IPS-15b (cell line): ENCODE measurements at regions not wholly inside any gene's neighbourhood (a gene's known extent, or its start where the extent isn't known, plus 50 kb on each side); places are given as distances from the start of the nearest gene placed in this dataset.

Experiments used
- H3K27me3 ChIP-seq: one replicate; pipeline ENCODE4 v1.6.1; 2013; ENCODE audit warnings: low read length; ENCODE audit not compliant: control insufficient read depth, insufficient read depth
- H3K36me3 ChIP-seq: one replicate; pipeline ENCODE4 v1.6.1; 2013; ENCODE audit warnings: low read length; ENCODE audit not compliant: control insufficient read depth, insufficient read depth
- H3K4me1 ChIP-seq: one replicate; pipeline ENCODE4 v1.6.1; 2013; ENCODE audit warnings: mild to moderate bottlenecking, low read length; ENCODE audit not compliant: control insufficient read depth, insufficient read depth
- H3K4me3 ChIP-seq: one replicate; pipeline ENCODE4 v1.5.1; 2013; ENCODE audit warnings: low read depth, low read length
- H3K9ac ChIP-seq: one replicate; pipeline ENCODE4 v1.6.1; 2013; ENCODE audit warnings: low read depth, mild to moderate bottlenecking, low read length
- H3K9me3 ChIP-seq: one replicate; pipeline ENCODE4 v1.6.1; 2013; ENCODE audit warnings: mild to moderate bottlenecking, low read length; ENCODE audit not compliant: control insufficient read depth, insufficient read depth

DNA sequence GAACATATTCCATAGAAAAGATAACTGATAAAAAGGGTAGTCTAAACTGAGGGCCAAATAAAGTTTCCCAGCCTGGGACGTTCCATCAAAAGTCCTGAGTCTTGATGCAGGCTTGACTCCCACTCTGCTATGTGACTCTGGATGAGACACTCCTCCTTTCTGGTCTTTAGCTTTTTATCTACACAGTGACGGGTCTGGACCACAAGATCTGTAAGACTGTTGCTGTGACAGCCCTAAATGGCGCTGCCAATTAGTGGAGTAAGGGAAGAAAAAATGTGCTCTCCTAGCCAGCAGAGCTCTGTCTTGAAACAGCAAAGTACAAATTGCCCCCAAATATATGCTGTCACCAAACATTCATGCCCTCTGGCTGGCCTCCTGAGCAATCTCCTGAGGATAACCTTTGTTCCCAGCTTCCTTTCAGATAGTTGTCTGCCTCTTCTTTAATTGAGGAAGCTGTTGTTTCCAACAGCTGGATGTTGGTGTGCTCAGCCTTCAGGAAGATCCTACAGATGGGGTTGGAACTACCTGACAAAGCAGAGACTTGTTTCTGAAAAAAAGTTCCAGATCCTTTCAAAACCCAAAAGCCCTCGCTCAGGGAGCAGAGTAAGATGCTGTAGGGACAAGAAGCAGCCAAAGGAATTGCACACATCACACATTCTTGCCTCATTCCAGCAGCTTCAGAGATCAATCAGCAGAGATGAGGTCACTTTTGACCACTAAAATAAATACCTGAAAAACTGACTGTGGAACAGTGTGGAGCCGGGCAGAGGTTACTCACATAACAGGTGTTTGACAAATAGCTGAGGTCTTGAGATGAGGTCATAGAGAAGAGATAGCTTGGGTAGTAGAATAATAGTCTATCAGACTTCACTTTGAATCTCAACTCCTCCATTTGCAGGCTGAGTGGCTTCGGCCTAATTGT is 383.4 kb upstream of the FGF13 start:
- H3K27me3 ChIP-seq = no peaks in the 10 kb centered on the region
- H3K36me3 ChIP-seq = no peaks in the 10 kb centered on the region
- no peak overlapping the region for H3K9ac ChIP-seq
- no peak overlapping the region for H3K4me3 ChIP-seq
- no peaks in the 10 kb centered on the region for H3K4me1 ChIP-seq
- no peaks in the 10 kb centered on the region for H3K9me3 ChIP-seq

DNA sequence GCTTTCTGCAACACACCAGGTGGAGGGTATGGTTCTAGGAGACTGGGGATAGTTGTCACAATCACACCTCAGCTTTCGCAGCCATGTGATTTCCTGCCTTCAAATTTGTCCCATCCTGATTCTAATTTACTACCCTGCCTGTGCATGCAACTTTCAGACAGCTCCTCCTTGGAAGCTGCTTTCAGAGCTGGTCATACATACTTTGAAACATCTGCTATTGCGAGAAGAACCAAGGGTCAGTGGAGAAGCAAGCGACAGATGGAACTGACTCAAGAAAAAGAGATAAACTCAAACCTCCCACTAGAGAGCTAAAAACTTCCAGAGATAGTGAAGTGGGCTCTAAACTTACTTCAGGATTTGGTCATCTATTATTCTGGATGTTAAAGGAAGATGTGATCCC is 381.7 kb upstream of the FGF13 start:
- Histone ChIP-seq H3K9me3 (no peaks in the 10 kb centered on the region), H3K4me1 (no peaks in the 10 kb centered on the region), H3K27me3 (no peaks in the 10 kb centered on the region), H3K4me3 (no peak overlapping the region), H3K36me3 (no peaks in the 10 kb centered on the region), H3K9ac (no peak overlapping the region)

DNA sequence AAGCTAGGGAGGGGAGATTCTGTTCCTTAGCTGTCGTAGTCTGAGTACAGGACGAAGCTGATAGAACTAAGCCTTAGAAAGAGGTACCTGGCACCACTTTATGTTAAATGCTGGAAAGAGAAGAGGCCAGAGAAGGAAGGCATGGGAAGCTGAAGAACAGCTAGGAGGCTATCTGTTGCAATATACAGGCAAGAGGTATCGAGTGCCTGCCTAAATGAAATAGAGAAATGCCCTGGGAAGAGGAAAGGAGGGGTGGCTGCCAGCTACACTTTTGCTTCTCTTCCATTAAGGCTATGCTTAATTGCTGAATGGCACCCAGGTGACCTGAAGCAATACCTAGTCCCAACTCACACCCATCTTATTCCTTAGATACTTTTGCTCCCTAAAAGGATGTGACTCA is 380.4 kb upstream of the FGF13 start:
- Histone ChIP-seq H3K27me3 (no peaks in the 10 kb centered on the region), H3K9ac (no peak overlapping the region), H3K4me1 (no peaks in the 10 kb centered on the region), H3K36me3 (no peaks in the 10 kb centered on the region), H3K4me3 (no peak overlapping the region), H3K9me3 (no peaks in the 10 kb centered on the region)

DNA sequence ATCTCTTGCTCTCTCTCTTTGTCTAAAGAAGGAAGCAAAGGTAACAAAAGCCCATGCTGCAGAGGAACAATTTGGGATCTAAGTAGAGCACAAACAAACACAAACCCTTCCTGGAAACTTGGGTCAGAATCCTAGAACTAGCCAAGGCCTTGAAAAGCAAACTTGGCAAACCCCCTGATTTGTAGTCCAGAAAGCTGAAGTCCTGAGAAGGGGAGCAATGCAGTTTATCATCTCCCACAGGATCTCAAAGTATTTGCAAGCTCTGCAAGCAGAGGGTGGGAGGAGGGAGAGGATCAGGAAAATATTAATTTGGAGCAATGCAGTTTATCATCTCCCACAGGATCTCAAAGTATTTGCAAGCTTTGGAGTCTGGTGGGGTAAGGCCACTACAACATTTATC is 379.5 kb upstream of the FGF13 start:
- Histone ChIP-seq H3K36me3 (no peaks in the 10 kb centered on the region), H3K4me1 (no peaks in the 10 kb centered on the region), H3K27me3 (no peaks in the 10 kb centered on the region), H3K9me3 (no peaks in the 10 kb centered on the region), H3K9ac (no peak overlapping the region), H3K4me3 (no peak overlapping the region)

DNA sequence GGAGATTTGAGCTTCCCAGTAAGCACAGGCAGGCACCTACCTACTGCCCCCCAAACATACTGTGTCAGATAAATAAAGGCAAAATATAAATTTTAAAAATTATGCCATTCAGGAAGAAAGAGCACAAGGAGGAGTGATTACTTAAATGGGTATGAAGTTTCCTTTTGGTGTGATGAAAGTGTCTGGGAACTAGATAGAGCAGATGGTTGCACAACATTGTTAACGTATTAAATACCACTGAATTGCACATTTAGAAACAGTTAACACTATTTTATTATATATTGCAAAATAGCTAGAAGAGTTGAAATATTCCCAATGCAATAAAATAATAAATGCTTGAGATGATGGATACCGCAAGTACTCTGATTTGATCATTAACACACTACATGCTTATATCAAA is 374.7 kb upstream of the FGF13 start:
- H3K4me1 ChIP-seq = no peaks in the 10 kb centered on the region
- H3K9ac ChIP-seq = no peak overlapping the region
- no peaks in the 10 kb centered on the region for H3K36me3 ChIP-seq
- H3K27me3 ChIP-seq = no peaks in the 10 kb centered on the region
- no peak overlapping the region for H3K4me3 ChIP-seq
- H3K9me3 ChIP-seq = no peaks in the 10 kb centered on the region

DNA sequence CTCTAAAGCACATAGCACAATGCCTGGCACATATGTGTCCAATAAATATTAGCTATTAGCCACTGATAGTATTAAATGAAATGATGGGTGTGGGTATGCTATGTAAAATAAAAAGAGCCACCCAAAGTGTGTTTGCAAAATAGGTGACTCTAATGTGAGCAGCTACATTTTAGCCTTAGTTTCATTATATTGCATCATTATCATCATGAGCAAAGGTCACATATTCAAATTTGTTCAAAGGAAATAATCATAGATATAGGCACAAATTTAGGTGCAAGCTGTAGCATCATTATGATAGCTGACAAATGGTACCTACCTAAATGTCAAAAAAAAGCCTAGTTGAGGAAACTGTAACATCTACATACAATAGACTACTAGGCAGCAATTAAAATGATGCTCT is 373.9 kb upstream of the FGF13 start:
- no peaks in the 10 kb centered on the region for H3K27me3 ChIP-seq
- H3K4me3 ChIP-seq = no peak overlapping the region
- H3K9me3 ChIP-seq = no peaks in the 10 kb centered on the region
- no peaks in the 10 kb centered on the region for H3K36me3 ChIP-seq
- H3K4me1 ChIP-seq = no peaks in the 10 kb centered on the region
- no peak overlapping the region for H3K9ac ChIP-seq

DNA sequence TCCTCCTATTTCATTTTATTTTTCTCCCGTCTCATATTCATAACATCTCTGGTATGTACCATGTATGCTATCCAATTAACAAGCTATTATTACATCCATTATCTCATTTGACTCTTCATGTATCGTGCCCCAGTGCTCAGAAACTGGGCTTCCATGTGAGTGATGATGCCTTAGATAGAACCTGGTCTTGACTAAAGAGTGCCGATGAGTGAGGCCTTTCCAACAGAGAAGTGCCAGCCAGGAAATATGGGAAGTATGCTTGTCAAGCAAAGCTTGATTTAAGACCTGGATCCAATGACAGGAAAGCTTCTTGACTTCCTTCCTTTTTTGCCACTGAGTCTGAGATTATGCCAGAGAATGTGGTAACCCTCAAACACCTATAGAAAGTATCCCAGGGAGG is 371.7 kb upstream of the FGF13 start:
- Histone ChIP-seq H3K9me3 (no peaks in the 10 kb centered on the region), H3K9ac (no peak overlapping the region), H3K27me3 (no peaks in the 10 kb centered on the region), H3K4me1 (peaks cover under 1% of the 10 kb centered on the region), H3K36me3 (no peaks in the 10 kb centered on the region), H3K4me3 (no peak overlapping the region)

DNA sequence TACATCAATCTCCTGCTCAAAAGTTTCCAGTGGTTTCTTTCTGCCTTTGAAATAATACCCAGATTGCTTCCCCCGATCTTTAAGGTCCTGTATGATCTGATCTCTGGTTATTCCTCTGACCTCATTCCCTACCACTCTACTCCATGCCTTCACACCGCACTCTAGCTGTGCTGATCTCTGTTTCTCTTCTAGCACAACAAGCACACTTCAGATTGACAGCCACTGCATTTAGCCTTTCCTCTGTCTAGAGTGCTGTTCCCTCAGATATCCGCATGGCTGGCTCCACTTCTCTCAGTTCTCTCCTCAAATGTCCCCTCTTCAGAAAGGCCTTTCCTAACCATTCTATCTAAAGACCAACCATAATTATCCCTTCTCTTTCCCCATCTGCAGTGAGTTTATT is 370.4 kb upstream of the FGF13 start:
- Histone ChIP-seq H3K4me3 (no peak overlapping the region), H3K36me3 (no peaks in the 10 kb centered on the region), H3K27me3 (no peaks in the 10 kb centered on the region), H3K4me1 (peaks cover 5% of the 10 kb centered on the region), H3K9ac (no peak overlapping the region), H3K9me3 (no peaks in the 10 kb centered on the region)

DNA sequence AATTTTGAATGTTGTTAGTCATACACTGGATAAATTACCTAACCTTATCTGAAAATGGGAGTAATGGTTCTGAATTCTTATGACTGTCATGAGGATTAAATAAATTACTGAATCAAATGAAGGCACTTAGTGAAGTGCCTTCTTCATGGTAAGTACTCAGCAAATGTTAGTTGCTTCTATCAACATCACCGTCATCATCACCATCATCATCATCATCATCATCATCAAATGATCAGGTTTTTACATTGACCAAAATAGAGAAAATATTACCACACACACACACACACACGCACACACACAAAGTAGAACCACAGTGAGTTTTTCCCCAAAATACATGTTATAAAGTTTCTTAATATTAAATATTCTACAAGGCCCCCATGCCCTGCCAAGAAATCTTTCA is 368.3 kb upstream of the FGF13 start:
- Histone ChIP-seq H3K4me3 (no peak overlapping the region), H3K27me3 (no peaks in the 10 kb centered on the region), H3K4me1 (peaks cover 5% of the 10 kb centered on the region), H3K9ac (no peak overlapping the region), H3K36me3 (no peaks in the 10 kb centered on the region), H3K9me3 (no peaks in the 10 kb centered on the region)

DNA sequence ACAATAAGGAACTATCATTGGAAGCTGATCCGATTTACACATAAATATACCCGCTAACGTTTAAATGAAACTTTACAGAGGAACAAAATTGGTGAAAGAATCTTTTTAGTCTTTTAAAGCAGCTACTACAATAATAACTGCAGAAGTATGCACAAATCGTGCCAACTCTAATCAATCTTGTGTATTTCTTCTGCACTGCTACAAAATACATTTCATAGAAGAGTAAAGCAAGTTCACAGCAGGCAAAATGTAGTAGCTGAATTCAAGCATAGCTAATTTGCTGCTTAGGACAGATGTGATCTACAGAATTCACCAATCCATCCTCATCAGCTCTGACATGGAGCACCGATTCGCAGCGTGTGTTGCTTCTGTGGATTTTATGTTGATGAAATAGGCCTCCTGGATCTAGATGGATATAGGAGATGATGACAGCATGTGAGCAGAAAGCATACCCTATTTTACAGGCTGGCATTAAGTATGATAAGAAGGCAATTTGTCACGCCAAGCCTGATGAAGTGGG is 367.3 kb upstream of the FGF13 start:
- Histone ChIP-seq H3K9me3 (no peaks in the 10 kb centered on the region), H3K36me3 (no peaks in the 10 kb centered on the region), H3K4me1 (peaks cover 5% of the 10 kb centered on the region), H3K27me3 (no peaks in the 10 kb centered on the region), H3K9ac (no peak overlapping the region), H3K4me3 (no peak overlapping the region)

DNA sequence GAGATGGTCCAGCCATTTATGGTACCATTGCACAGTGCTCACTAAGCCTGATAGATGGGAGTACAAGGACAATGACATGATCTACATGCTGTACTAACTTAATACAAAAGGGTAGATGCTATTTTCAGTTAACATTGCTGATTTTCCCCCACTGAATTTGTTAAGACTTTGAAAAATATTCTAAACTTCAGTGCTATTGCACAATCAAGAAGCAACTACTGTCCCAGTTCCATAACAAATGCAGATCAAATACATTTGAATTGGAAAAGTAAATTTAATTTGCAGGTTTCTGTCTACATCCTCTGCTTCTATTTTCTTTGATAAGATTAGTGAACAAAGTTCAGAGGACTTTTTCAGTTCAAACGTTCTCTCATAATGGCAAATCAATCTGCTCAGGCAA is 366.8 kb upstream of the FGF13 start:
- Histone ChIP-seq H3K36me3 (no peaks in the 10 kb centered on the region), H3K9ac (no peak overlapping the region), H3K4me3 (no peak overlapping the region), H3K27me3 (no peaks in the 10 kb centered on the region), H3K4me1 (peaks cover 5% of the 10 kb centered on the region), H3K9me3 (no peaks in the 10 kb centered on the region)
